GM11168 (cell line): ENCODE measurements at regions not wholly inside any gene's neighbourhood (a gene's known extent, or its start where the extent isn't known, plus 50 kb on each side); places are given as distances from the start of the nearest gene placed in this dataset.

Source experiments
- in situ Hi-C: fragments of 300-500 bp; cut with MboI; formaldehyde crosslinking; loops from one replicate; pipeline ENCODE4 v1.12.0; 2022; ENCODE audit warnings: low sequenced_read_pairs; ENCODE audit not compliant: unreplicated experiment

GRCh38 chr4:20504146-20504545, 196.1 kb upstream of the PACRGL start:
- in situ Hi-C loops, result no loop called here

- in situ Hi-C loops, result no loop called here
Measured at GRCh38 chr4:20505927-20506326, 194.3 kb upstream of the PACRGL start.

GRCh38 chr4:20506827-20507226, 193.4 kb upstream of the PACRGL start:
- in situ Hi-C loops, result no loop called here

DNA sequence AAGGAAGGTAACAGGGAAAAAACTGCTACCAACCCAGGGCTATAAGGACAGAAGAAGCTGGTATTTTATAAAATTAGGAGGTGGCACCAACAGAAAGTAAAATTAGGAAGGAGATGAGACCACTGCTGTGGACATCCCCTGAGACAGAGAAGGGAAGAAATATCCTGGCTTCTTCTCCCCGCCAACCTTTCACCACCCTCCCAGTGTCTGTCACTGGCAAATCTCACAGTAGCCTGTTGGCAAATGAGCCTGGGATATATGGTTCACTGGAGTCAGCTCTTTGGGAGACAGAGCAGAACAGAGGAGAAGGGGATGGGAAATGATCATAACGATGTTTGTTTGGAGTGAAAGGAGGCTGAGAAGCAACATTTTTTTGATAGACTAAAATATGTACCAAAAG, 190.9 kb upstream of the PACRGL start:
- in situ Hi-C loops, result no loop called here

GRCh38 chr4:20512033-20512792, 188.0 kb upstream of the PACRGL start:
- in situ Hi-C loops, result no loop called here

DNA sequence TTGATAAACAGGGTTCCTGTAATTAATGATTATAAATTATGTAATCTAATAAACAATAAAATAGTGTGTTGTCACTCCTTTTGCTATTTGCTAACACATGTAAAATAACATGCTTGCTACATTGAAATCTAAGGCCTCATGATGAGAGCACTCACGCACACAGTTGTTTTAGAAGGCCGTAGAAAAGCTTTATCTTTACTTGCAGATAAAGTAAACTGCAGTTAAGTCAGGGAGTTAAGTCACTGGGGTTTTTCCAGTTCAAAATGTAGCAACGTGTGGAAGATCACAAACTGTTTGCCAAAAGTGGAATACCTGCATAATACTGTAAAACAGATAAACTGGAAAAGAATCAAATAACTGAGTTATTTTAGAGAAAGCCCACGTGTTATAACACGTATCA, 187.3 kb upstream of the PACRGL start:
- in situ Hi-C loops, result no loop called here

DNA sequence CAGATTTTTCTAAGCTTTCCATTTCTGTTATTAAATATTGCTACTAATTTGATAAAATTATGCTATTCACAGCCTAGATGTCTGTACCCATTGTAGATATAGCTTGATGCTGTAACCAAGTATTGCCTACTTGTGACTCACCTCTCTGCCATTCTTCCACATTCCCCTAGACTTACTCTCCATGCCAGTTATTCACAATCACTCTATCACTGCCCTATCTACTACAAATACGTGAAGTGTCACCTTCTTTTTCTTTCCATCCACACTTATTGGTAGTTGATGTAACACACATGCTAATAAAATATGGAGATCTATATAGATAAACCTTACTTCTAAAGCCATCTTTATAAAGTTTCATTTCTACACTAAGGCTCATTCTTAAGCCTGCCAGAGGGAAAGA, 179.4 kb upstream of the PACRGL start:
- in situ Hi-C loops, result no loop called here

GRCh38 chr4:20528508-20528907, 171.8 kb upstream of the PACRGL start:
- in situ Hi-C loops, result no loop called here

- in situ Hi-C loops, result no loop called here
Measured at GRCh38 chr4:20529691-20530090, 170.6 kb upstream of the PACRGL start.

DNA sequence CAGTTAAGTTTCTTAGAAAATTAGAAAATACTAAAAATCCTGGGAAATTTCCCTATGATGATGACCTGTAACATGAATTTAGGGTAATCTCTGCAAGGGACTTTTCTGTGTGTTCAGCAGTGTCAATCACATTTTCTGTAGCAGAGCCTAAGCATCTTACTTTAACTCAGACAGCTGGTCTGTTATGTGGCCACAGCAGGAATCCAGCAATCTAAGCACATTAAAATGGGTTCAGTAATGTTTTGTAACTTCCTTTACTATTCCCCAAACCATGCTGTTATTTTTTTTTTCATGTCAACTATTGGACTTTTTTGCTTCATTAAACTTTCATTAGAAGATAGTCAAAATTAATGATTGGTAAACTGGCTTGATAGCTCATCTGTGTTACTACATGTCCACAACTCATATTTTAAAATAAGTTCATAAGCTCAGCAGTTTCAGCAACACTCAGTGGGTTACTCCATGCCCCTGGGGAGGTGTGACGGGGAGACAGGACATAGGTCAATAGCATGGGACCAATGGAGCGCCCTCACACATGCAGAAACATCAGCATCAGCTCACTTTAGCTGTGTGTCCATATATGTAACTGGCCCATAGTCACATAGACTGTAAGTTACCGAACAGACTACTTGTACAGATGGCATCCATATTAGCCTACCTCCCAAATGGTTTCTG, 168.0 kb upstream of the PACRGL start:
- in situ Hi-C loops, result no loop called here

DNA sequence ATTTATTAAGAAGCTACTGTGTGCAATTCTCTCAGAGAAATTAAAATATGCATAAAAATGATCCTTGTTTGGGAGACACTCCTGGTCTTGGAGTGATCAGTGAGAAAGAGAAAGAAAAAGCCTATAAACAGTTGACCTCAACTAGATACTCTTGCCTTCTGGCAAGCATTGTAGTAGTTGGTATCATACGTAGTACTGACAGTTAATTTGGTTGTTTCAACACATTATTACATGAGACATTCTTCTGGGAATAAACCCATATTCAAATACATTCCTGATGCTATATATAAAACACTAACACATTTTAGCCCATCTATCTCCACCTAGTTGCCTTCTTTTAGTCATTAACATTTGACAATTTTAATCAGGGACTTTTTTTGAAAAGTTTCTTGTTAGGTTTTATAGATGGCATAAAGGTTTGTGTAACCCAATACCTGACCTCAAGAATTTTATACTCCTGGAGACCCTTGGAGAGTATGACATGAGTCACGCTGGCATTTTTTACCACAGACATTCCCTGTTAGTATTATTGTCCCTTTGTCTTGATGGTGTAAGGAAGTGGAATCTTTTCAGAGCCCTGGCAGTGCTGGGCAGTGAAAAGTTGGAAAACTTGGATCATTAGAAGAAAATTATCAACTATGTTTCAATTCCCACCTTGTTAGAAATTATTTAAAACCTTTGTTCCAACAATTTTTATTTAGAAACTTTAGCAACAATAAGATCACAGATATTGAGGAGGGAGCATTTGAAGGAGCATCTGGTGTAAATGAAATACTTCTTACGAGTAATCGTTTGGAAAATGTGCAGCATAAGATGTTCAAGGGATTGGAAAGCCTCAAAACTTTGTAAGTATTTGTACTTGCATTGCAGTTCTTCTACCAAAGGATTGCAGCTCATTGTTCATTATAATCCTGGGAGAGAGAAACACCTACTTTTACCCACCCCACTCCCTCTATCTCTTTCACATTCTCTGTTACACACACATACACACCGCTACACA, 167.1 kb upstream of the PACRGL start:
- in situ Hi-C loops, result no loop called here

DNA sequence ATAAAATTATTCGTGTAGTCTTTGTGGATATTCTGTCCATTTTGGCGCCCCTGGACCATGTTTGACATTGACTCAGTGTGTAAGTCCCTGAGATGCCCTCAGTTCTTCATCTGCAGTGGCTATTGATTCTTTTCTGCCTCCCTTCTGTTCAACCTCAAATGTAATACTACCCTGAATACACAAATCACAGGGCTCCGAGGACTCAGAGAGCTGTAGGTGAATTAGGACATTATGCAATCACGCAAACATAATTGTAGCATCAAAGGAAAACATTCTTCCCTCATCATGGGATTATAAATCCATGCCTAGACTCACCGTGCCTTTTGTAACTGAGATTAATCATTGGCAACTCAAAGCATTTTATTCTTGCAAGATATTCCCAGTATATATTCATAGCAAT, 161.4 kb upstream of the PACRGL start:
- in situ Hi-C loops, result no loop called here

GRCh38 chr4:20543131-20543530, 157.1 kb upstream of the PACRGL start:
- in situ Hi-C loops, result no loop called here

GRCh38 chr4:20544645-20545044, 155.6 kb upstream of the PACRGL start:
- in situ Hi-C loops, result no loop called here

GRCh38 chr4:20552004-20552403, 148.3 kb upstream of the PACRGL start:
- in situ Hi-C loops, result no loop called here

DNA sequence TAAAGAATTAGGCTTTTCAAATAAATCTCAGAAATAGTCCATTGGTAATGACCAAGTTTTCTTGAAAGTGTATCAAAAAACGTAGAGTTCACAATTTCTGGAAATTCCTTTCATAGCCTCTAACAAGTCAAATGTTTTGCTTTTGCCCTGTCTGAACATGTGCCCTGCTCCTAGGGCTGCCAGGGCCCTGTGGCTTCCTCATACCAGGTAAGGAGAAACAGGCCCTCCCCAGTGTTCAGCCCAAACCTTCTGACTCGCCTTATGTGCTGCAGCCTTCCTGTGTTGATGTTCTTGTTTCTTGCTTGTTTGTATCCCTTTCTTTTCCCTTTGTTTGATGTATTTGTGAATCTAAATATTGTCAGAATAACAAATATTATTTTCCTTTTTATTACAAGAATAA, 146.1 kb upstream of the PACRGL start:
- in situ Hi-C loops, result no loop called here

DNA sequence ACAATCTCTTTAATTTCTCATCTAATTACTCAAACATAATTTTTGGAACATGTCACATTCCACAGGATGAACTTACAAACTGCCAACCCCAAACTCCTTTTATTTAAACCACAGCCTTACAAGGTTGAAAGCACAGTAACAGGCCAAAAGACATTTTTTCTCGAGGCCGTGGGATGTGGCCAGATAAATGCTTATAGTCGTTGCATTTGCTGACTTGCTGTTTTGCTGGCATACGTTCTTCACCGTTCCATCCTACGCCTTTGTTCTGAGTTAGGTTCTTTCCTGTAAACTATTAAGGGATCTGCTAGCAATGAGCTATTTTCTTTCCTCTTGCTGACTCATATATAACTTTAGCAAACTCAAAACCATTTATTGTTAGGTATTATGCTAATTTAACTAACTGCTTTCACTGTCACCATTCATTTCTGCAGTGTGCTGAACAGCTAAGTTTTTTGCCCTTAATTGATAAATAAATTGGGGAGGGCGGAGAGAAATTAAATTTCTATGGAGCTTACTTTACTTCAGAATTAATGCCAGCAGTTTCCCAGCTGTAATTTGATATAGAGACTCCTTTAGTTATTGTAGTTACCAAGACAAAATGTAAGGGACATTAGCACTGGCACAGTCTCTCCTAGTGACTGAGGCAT, 135.1 kb upstream of the PACRGL start:
- in situ Hi-C loops, result no loop called here

GRCh38 chr4:20570981-20571715, 129.1 kb upstream of the PACRGL start:
- in situ Hi-C loops, result no loop called here

- in situ Hi-C loops, result no loop called here
Measured at GRCh38 chr4:20572976-20573375, 127.3 kb upstream of the PACRGL start.

- in situ Hi-C loops, result no loop called here
Measured at GRCh38 chr4:20574986-20575385, 125.3 kb upstream of the PACRGL start.
